Epithelial cell of proximal tubule (primary cell): ENCODE measurements at regions not wholly inside any gene's neighbourhood (a gene's known extent, or its start where the extent isn't known, plus 50 kb on each side); places are given as distances from the start of the nearest gene placed in this dataset.

Source experiments
- DNase-seq: peaks from one replicate; pipeline ENCODE4 v3.0.0-alpha.2; 2011; ENCODE audit warnings: low read depth
- H3K4me3 ChIP-seq: 2 replicates; pipeline ENCODE4 v1.5.1; 2011; ENCODE audit warnings: low read depth, mild to moderate bottlenecking, low read length
- CTCF ChIP-seq: conservative IDR thresholded peaks from 2 replicates; pipeline ENCODE4 v1.5.1; 2012; ENCODE audit warnings: low read depth, mild to moderate bottlenecking, low read length

- no peak overlapping the region for H3K4me3 ChIP-seq
- TF ChIP-seq CTCF: no peak
- DNase-seq: no peak
Measured at GRCh38 chr2:20540587-20541293, 93.9 kb downstream of the RHOB start.

GRCh38 chr2:20541294-20541640 is 94.4 kb downstream of the RHOB start:
- TF ChIP-seq CTCF: no peak
- H3K4me3 ChIP-seq: no peak overlapping the region
- DNase-seq: no peak

- H3K4me3 ChIP-seq: no peak overlapping the region
- DNase-seq: no peak
- TF ChIP-seq CTCF: no peak
Measured at GRCh38 chr2:20541651-20542050, 94.8 kb downstream of the RHOB start.

GRCh38 chr2:20542269-20542668 is 95.4 kb downstream of the RHOB start:
- no peak for DNase-seq
- TF ChIP-seq CTCF: no peak

GRCh38 chr2:20542746-20543468 is 96.0 kb downstream of the RHOB start:
- no peak overlapping the region for H3K4me3 ChIP-seq
- no peak for TF ChIP-seq CTCF
- DNase-seq: no peak

More at GRCh38 chr2:20542269-20542668, 95.4 kb downstream of the RHOB start:
- H3K4me3 ChIP-seq: no peak overlapping the region

GRCh38 chr2:20543469-20544152 is 96.7 kb downstream of the RHOB start:
- no peak for DNase-seq
- H3K4me3 ChIP-seq: no peak overlapping the region
- no peak for TF ChIP-seq CTCF
